ENCODE measurements at regions not wholly inside any gene's neighbourhood (a gene's known extent, or its start where the extent isn't known, plus 50 kb on each side); places are given as distances from the start of the nearest gene placed in this dataset.

GRCh38 chr9:18124760-18125159, 349.2 kb upstream of the ADAMTSL1 start:
- TF ChIP-seq POLR2A (IDR thresholded peaks at IDR 0.05; ENCODE audit: low read length) (no peak), GATA1 (IDR thresholded peaks at IDR 0.05; ENCODE audit: low read depth, low read length) (no peak)

Data from erythroblast (primary cell).